ENCODE measurements at regions not wholly inside any gene's neighbourhood (a gene's known extent, or its start where the extent isn't known, plus 50 kb on each side); places are given as distances from the start of the nearest gene placed in this dataset.

DNA sequence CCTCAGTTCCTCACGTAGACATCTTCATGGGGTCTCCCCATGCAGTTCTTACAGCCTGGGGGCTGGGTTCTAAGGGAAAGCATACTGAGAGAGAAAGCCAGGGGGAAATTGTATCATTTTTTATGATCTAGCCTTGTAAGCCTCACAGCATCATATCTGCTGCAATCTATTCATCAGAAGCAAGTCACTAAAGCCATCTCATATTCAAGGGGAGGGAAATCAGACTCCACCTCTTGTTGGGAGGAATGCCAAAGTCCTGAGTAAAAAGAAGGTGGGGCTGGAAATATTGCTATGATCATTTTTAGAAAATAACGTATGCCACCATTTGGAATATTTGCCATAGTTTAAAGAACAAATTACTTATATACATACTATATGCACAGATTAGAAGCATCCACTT lies 304.6 kb downstream of the TXNL1 start:
- TF ChIP-seq, protein P1, sequence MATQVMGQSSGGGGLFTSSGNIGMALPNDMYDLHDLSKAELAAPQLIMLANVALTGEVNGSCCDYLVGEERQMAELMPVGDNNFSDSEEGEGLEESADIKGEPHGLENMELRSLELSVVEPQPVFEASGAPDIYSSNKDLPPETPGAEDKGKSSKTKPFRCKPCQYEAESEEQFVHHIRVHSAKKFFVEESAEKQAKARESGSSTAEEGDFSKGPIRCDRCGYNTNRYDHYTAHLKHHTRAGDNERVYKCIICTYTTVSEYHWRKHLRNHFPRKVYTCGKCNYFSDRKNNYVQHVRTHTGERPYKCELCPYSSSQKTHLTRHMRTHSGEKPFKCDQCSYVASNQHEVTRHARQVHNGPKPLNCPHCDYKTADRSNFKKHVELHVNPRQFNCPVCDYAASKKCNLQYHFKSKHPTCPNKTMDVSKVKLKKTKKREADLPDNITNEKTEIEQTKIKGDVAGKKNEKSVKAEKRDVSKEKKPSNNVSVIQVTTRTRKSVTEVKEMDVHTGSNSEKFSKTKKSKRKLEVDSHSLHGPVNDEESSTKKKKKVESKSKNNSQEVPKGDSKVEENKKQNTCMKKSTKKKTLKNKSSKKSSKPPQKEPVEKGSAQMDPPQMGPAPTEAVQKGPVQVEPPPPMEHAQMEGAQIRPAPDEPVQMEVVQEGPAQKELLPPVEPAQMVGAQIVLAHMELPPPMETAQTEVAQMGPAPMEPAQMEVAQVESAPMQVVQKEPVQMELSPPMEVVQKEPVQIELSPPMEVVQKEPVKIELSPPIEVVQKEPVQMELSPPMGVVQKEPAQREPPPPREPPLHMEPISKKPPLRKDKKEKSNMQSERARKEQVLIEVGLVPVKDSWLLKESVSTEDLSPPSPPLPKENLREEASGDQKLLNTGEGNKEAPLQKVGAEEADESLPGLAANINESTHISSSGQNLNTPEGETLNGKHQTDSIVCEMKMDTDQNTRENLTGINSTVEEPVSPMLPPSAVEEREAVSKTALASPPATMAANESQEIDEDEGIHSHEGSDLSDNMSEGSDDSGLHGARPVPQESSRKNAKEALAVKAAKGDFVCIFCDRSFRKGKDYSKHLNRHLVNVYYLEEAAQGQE (tag by site-specific recombination; IDR thresholded peaks at IDR 0.05): no peak
- TF ChIP-seq, protein P2, sequence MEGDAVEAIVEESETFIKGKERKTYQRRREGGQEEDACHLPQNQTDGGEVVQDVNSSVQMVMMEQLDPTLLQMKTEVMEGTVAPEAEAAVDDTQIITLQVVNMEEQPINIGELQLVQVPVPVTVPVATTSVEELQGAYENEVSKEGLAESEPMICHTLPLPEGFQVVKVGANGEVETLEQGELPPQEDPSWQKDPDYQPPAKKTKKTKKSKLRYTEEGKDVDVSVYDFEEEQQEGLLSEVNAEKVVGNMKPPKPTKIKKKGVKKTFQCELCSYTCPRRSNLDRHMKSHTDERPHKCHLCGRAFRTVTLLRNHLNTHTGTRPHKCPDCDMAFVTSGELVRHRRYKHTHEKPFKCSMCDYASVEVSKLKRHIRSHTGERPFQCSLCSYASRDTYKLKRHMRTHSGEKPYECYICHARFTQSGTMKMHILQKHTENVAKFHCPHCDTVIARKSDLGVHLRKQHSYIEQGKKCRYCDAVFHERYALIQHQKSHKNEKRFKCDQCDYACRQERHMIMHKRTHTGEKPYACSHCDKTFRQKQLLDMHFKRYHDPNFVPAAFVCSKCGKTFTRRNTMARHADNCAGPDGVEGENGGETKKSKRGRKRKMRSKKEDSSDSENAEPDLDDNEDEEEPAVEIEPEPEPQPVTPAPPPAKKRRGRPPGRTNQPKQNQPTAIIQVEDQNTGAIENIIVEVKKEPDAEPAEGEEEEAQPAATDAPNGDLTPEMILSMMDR (tag by site-specific recombination; IDR thresholded peaks at IDR 0.05): no peak
- TF ChIP-seq KLF10 (tag by site-specific recombination; IDR thresholded peaks at IDR 0.05): no peak
- no peak for TF ChIP-seq ZNF521 (tag by site-specific recombination; IDR thresholded peaks at IDR 0.05)
- TF ChIP-seq, protein P3, sequence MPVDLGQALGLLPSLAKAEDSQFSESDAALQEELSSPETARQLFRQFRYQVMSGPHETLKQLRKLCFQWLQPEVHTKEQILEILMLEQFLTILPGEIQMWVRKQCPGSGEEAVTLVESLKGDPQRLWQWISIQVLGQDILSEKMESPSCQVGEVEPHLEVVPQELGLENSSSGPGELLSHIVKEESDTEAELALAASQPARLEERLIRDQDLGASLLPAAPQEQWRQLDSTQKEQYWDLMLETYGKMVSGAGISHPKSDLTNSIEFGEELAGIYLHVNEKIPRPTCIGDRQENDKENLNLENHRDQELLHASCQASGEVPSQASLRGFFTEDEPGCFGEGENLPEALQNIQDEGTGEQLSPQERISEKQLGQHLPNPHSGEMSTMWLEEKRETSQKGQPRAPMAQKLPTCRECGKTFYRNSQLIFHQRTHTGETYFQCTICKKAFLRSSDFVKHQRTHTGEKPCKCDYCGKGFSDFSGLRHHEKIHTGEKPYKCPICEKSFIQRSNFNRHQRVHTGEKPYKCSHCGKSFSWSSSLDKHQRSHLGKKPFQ (tag by site-specific recombination; IDR thresholded peaks at IDR 0.05): no peak
- TF ChIP-seq ZNF768 (tag by site-specific recombination; IDR thresholded peaks at IDR 0.05): no peak
- TF ChIP-seq YY1 (tag by site-specific recombination; IDR thresholded peaks at IDR 0.05): no peak
- no peak for TF ChIP-seq SALL2 (tag by site-specific recombination; IDR thresholded peaks at IDR 0.05; ENCODE audit: borderline replicate concordance)
